SH-SY5Y (cell line): ENCODE measurements at regions not wholly inside any gene's neighbourhood (a gene's known extent, or its start where the extent isn't known, plus 50 kb on each side); places are given as distances from the start of the nearest gene placed in this dataset.

Source experiments
- GATA2 ChIP-seq: IDR thresholded peaks from 2 replicates; pipeline ENCODE4 v1.6.1; 2011; ENCODE audit warnings: mild to moderate bottlenecking, low read depth, low read length
- GATA3 ChIP-seq: IDR thresholded peaks from 2 replicates; pipeline ENCODE4 v1.6.1; 2011; ENCODE audit warnings: low read depth, mild to moderate bottlenecking, low read length, moderate library complexity

DNA sequence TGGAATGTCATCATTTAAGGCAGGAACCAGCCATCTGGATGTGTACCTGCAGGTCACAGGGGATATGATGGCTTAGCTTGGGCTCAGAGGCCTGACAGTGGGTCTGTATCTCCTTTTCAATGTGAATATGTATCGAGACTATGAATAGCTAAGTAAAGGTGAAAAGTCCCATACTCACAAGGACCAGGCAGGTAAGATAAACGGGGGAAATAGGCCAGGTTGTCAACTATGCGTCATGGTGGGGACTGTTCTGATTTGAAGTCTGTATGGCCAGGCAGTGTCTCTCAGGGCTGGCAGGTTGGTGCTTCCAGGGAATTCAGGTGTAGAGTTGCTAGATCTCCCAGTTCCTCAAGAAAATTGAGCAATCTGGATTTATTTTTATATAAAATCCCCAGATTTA lies 987.9 kb upstream of the WWC1 start:
- TF ChIP-seq GATA2: no peak
- no peak for TF ChIP-seq GATA3
